Memory B cell (primary cell): ENCODE measurements at regions not wholly inside any gene's neighbourhood (a gene's known extent, or its start where the extent isn't known, plus 50 kb on each side); places are given as distances from the start of the nearest gene placed in this dataset.

ENCODE experiments used
- ATAC-seq: fragments of 150-1000 bp; cut with Tn5 transposase; 2 replicates; pipeline ENCODE4 v1.10.0; 2021; ENCODE audit warnings: low read depth, mild to moderate bottlenecking, moderate library complexity
- DNase-seq, 2 donors: peaks; one replicate each; pipeline ENCODE4 v3.0.0; 2022; ENCODE audit warnings: low spot score in 2 of 2
- H3K27ac Mint-ChIP-seq: one replicate; pipeline ENCODE4 v1.8.0; 2022; ENCODE audit warnings: mild to moderate bottlenecking, moderate library complexity, mixed read lengths
- H3K27me3 Mint-ChIP-seq: one replicate; pipeline ENCODE4 v1.8.0; 2022; ENCODE audit warnings: mixed read lengths
- H3K36me3 Mint-ChIP-seq: one replicate; pipeline ENCODE4 v1.8.0; 2022; ENCODE audit warnings: mild to moderate bottlenecking, mixed read lengths
- H3K4me1 Mint-ChIP-seq: one replicate; pipeline ENCODE4 v1.8.0; 2022; ENCODE audit warnings: mixed read lengths
- H3K4me3 Mint-ChIP-seq: one replicate; pipeline ENCODE4 v1.8.0; 2022; ENCODE audit warnings: mild to moderate bottlenecking, moderate library complexity, mixed read lengths
- H3K9me3 Mint-ChIP-seq: one replicate; pipeline ENCODE4 v1.8.0; 2022; ENCODE audit warnings: mixed read lengths

DNA sequence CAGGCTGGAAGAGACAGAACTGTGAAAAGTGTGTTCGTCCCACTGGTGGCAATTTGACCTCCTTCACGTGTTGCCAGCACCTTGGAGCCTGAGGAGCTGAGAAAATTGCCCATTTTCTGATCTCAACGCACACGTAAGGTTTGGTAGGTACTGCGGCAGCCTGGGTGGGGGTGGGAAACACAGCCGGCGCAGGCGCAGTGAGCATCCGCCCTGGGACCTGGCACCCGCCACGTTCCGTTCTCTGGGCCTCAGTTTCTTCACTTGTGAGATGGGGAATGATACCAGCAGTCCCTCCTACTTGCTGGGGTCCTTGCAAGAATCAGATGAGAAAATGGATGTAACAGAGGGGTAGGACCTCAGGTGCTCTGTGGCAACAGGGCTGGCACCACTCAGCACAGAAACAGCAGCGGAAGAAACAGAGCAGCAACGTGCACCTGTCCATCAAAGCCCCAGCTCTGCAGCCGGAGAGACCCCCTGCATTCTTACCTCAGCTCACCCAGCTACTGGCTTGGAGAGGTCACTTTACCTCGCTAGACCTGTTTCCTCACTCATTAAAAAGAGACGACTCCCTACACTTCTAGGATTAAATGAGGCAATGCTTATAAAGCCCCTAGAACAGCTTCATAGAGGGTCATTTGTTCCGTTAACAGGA is 458.0 kb upstream of the ID2 start:
- H3K36me3 Mint-ChIP-seq = no peaks in the 10 kb centered on the region
- no peak for DNase-seq
- H3K4me1 Mint-ChIP-seq = no peaks in the 10 kb centered on the region
- no peak overlapping the region for H3K4me3 Mint-ChIP-seq
- no peak for ATAC-seq
- H3K27me3 Mint-ChIP-seq = peaks cover 6% of the 10 kb centered on the region
- no peak overlapping the region for H3K27ac Mint-ChIP-seq
- H3K9me3 Mint-ChIP-seq = no peaks in the 10 kb centered on the region

GRCh38 chr2:8224347-8225190 is 457.3 kb upstream of the ID2 start:
- Mint-ChIP-seq H3K4me3 (no peak overlapping the region), H3K27me3 (peaks cover 6% of the 10 kb centered on the region), H3K36me3 (no peaks in the 10 kb centered on the region), H3K4me1 (no peaks in the 10 kb centered on the region), H3K27ac (no peak overlapping the region), H3K9me3 (no peaks in the 10 kb centered on the region)
- no peak for ATAC-seq
- DNase-seq = no peak

DNA sequence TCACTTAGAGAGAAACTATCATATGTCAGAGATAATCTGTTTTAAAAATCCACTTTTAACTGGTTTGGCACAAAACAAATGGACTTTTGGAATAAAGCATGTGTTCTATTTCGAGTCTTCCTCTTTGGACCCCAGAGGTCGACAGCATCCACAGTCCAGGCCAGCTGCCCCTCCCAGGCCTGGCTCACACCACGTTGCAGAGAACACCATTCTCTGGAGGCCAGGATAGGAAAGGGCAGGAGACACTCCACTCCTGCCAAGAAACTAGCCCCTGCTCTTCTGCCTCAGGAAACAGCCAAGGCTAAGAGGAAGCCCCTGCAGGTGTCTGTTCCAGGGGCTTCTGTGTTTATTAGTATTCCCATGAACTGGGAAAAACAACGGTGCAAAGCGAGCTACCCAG is 456.6 kb upstream of the ID2 start:
- H3K4me1 Mint-ChIP-seq = no peaks in the 10 kb centered on the region
- DNase-seq (no peak), ATAC-seq (no peak)
- peaks cover 6% of the 10 kb centered on the region for H3K27me3 Mint-ChIP-seq
- no peaks in the 10 kb centered on the region for H3K9me3 Mint-ChIP-seq
- H3K27ac Mint-ChIP-seq = no peak overlapping the region
- H3K4me3 Mint-ChIP-seq = no peak overlapping the region
- H3K36me3 Mint-ChIP-seq = no peaks in the 10 kb centered on the region

GRCh38 chr2:8225798-8226197 is 456.1 kb upstream of the ID2 start:
- H3K36me3 Mint-ChIP-seq = no peaks in the 10 kb centered on the region
- DNase-seq (no peak), ATAC-seq (no peak)
- no peak overlapping the region for H3K27ac Mint-ChIP-seq
- H3K27me3 Mint-ChIP-seq = peaks cover 6% of the 10 kb centered on the region
- no peak overlapping the region for H3K4me3 Mint-ChIP-seq
- no peaks in the 10 kb centered on the region for H3K4me1 Mint-ChIP-seq
- no peaks in the 10 kb centered on the region for H3K9me3 Mint-ChIP-seq

GRCh38 chr2:8229546-8229986 is 452.3 kb upstream of the ID2 start:
- DNase-seq (no peak), ATAC-seq (peak; percentile 26)
- no peak overlapping the region for H3K27ac Mint-ChIP-seq
- H3K4me1 Mint-ChIP-seq = peaks cover 7% of the 10 kb centered on the region
- no peaks in the 10 kb centered on the region for H3K36me3 Mint-ChIP-seq
- H3K27me3 Mint-ChIP-seq = peaks cover 3% of the 10 kb centered on the region
- H3K9me3 Mint-ChIP-seq = no peaks in the 10 kb centered on the region
- no peak overlapping the region for H3K4me3 Mint-ChIP-seq

GRCh38 chr2:8230466-8230865 is 451.4 kb upstream of the ID2 start:
- no peak overlapping the region for H3K4me3 Mint-ChIP-seq
- H3K27ac Mint-ChIP-seq = no peak overlapping the region
- H3K9me3 Mint-ChIP-seq = no peaks in the 10 kb centered on the region
- ATAC-seq (no peak), DNase-seq (no peak)
- H3K36me3 Mint-ChIP-seq = no peaks in the 10 kb centered on the region
- H3K4me1 Mint-ChIP-seq = peaks cover 13% of the 10 kb centered on the region
- peaks cover 6% of the 10 kb centered on the region for H3K27me3 Mint-ChIP-seq

- no peak overlapping the region for H3K27ac Mint-ChIP-seq
- no peak overlapping the region for H3K4me3 Mint-ChIP-seq
- H3K9me3 Mint-ChIP-seq = no peaks in the 10 kb centered on the region
- DNase-seq = no peak
- ATAC-seq = no peak
- H3K27me3 Mint-ChIP-seq = peaks cover 7% of the 10 kb centered on the region
- no peaks in the 10 kb centered on the region for H3K36me3 Mint-ChIP-seq
- peaks cover 13% of the 10 kb centered on the region for H3K4me1 Mint-ChIP-seq
Observed at GRCh38 chr2:8231902-8232301, 450.0 kb upstream of the ID2 start.

- Mint-ChIP-seq H3K27ac (no peak overlapping the region), H3K4me3 (no peak overlapping the region), H3K27me3 (peaks cover 8% of the 10 kb centered on the region), H3K36me3 (no peaks in the 10 kb centered on the region), H3K4me1 (peaks cover 13% of the 10 kb centered on the region), H3K9me3 (no peaks in the 10 kb centered on the region)
- ATAC-seq (no peak), DNase-seq (no peak)
Observed at GRCh38 chr2:8232871-8233270, 449.0 kb upstream of the ID2 start.

DNA sequence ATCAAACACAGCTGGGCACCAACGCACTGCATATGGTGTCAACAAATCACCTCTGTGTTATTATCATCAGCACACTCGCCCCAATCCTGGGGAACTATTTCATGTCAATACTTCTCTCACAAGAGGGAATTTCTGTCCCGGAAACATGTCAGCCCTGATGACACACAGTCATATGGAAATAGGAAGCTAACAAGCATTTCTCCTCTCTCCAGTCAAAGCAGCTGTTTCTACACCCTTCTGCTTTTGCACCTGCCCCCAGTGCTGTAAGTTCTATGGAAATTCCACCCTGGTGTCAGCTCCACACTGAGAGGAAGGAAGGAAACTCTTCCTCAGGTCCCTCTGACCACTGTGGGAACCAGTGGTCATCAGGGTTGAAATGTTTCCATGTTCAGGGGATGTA is 447.6 kb upstream of the ID2 start:
- no peak for DNase-seq
- H3K9me3 Mint-ChIP-seq = no peaks in the 10 kb centered on the region
- peaks cover 11% of the 10 kb centered on the region for H3K27me3 Mint-ChIP-seq
- ATAC-seq = no peak
- no peaks in the 10 kb centered on the region for H3K36me3 Mint-ChIP-seq
- H3K4me1 Mint-ChIP-seq = peaks cover 13% of the 10 kb centered on the region
- no peak overlapping the region for H3K27ac Mint-ChIP-seq
- H3K4me3 Mint-ChIP-seq = no peak overlapping the region

GRCh38 chr2:8234757-8235374 is 447.0 kb upstream of the ID2 start:
- DNase-seq = no peak
- peak overlapping the region; percentile 16 for H3K27ac Mint-ChIP-seq
- ATAC-seq = no peak
- no peaks in the 10 kb centered on the region for H3K36me3 Mint-ChIP-seq
- peaks cover 13% of the 10 kb centered on the region for H3K4me1 Mint-ChIP-seq
- H3K9me3 Mint-ChIP-seq = no peaks in the 10 kb centered on the region
- H3K27me3 Mint-ChIP-seq = peaks cover 11% of the 10 kb centered on the region
- H3K4me3 Mint-ChIP-seq = no peak overlapping the region

- ATAC-seq (no peak), DNase-seq (no peak)
- Mint-ChIP-seq H3K27me3 (peaks cover 11% of the 10 kb centered on the region), H3K27ac (peak overlapping the region; percentile 16), H3K36me3 (no peaks in the 10 kb centered on the region), H3K4me3 (no peak overlapping the region), H3K4me1 (peaks cover 13% of the 10 kb centered on the region), H3K9me3 (no peaks in the 10 kb centered on the region)
Observed at GRCh38 chr2:8235419-8235818, 446.4 kb upstream of the ID2 start.

DNA sequence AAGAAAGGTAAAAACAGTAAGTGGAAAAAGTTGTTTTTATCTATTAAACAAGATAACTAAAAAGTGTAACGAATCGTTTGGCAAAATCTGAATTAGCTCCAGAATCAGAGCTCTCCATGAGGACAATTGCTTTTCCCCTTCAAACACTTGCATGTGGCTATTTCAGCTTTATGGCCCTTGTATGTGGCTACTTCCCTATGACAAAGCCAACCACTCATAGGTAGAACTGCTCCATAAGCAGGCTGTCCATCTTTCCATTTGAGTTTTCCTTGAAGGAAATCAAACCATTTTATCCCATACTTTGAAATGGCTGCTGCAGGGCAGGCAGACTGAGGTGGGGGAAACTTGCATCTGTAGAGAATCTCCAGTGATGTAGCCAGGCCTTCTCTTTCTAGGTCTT is 445.5 kb upstream of the ID2 start:
- H3K4me1 Mint-ChIP-seq = peaks cover 13% of the 10 kb centered on the region
- ATAC-seq (no peak), DNase-seq (no peak)
- H3K27me3 Mint-ChIP-seq = peaks cover 12% of the 10 kb centered on the region
- H3K36me3 Mint-ChIP-seq = no peaks in the 10 kb centered on the region
- no peaks in the 10 kb centered on the region for H3K9me3 Mint-ChIP-seq
- H3K4me3 Mint-ChIP-seq = no peak overlapping the region
- H3K27ac Mint-ChIP-seq = no peak overlapping the region

GRCh38 chr2:8238521-8239230 is 443.2 kb upstream of the ID2 start:
- Mint-ChIP-seq H3K4me3 (no peak overlapping the region), H3K36me3 (no peaks in the 10 kb centered on the region), H3K27me3 (peaks cover 12% of the 10 kb centered on the region), H3K27ac (no peak overlapping the region), H3K9me3 (no peaks in the 10 kb centered on the region), H3K4me1 (peaks cover 13% of the 10 kb centered on the region)
- DNase-seq (no peak), ATAC-seq (no peak)

DNA sequence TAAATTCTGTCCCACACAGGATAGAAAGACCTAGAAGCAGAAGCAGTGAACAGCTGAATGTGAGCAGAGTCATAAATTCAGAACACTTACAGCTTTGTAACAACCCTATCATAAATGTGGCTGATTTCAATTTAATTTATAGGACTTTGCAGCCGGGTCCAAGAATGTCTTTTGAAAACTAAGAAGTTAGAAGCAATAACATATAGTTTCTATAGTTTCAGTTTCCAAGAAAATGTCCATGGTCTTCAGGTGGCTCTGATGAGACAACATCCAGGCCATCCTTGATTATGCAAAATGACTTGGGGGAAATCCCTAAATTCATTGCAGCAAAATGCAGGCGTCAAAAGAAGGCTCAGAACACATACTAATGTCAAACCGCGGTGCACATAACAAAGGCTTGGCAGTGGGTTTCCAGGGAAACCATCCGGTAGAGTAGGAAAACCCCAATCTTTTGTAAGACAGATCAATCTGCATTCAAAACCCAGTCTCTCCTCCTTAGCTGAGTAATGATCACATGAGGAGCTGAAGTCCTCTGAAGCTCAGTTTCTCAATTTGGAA is 442.2 kb upstream of the ID2 start:
- ATAC-seq (no peak), DNase-seq (no peak)
- no peak overlapping the region for H3K4me3 Mint-ChIP-seq
- peaks cover 3% of the 10 kb centered on the region for H3K9me3 Mint-ChIP-seq
- peaks cover 7% of the 10 kb centered on the region for H3K4me1 Mint-ChIP-seq
- H3K27me3 Mint-ChIP-seq = peaks cover 12% of the 10 kb centered on the region
- H3K27ac Mint-ChIP-seq = no peak overlapping the region
- H3K36me3 Mint-ChIP-seq = no peaks in the 10 kb centered on the region
